NB4 (cell line): ENCODE measurements at regions not wholly inside any gene's neighbourhood (a gene's known extent, or its start where the extent isn't known, plus 50 kb on each side); places are given as distances from the start of the nearest gene placed in this dataset.
"Not testable (repeated sequence)": the region's sequence is repeated elsewhere in the genome, so short reads cannot be mapped to it uniquely, and the experiment has no call there.

Experiments
- DNase-seq: peaks from one replicate; pipeline ENCODE4 v3.0.0; 2010; ENCODE audit warnings: low read depth
- H3K4me3 ChIP-seq: one replicate; pipeline ENCODE4 v1.5.1; 2011; ENCODE audit warnings: mild to moderate bottlenecking, low read depth, low read length, moderate library complexity
- MYC ChIP-seq: IDR thresholded peaks from 2 replicates; pipeline ENCODE4 v1.6.1; 2011; ENCODE audit warnings: low read depth, low read length
- POLR2A ChIP-seq: IDR thresholded peaks from 2 replicates; pipeline ENCODE4 v1.6.1; 2011; ENCODE audit warnings: mild to moderate bottlenecking; ENCODE audit not compliant: insufficient read length; ENCODE audit errors: extremely low read depth
- TF ChIP-seq, protein P1 (sequence below): IDR thresholded peaks from 2 replicates; pipeline ENCODE4 v1.6.1; 2011; ENCODE audit warnings: low read depth, low read length
- TF ChIP-seq, protein P2 (sequence below): IDR thresholded peaks from one replicate; pipeline ENCODE4 v1.5.1; 2012; ENCODE audit warnings: low read depth, low read length

DNA sequence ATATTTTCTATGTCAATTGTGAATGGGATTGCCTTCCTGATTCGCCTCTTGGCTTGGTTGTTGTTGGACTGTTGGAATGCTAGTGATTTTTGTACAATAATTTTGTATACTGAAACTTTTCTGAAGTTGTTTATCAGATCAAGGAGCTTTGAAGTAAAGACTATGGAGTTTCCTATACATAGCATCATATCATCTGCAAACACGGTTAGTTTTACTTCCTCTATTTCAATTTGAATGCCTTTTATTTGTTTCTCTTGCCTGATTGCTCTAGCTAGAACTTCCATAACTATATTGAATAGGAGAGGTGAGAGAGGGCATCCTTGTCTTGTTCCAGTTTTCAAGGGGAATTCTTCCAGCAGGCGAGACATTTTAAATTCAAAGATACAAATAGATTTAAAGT lies 226.5 kb downstream of the FBXO8 start:
- H3K4me3 ChIP-seq, result no peak overlapping the region
- TF ChIP-seq POLR2A, result no peak
- TF ChIP-seq, protein P1, sequence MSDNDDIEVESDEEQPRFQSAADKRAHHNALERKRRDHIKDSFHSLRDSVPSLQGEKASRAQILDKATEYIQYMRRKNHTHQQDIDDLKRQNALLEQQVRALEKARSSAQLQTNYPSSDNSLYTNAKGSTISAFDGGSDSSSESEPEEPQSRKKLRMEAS, result no peak
- TF ChIP-seq, protein P2, sequence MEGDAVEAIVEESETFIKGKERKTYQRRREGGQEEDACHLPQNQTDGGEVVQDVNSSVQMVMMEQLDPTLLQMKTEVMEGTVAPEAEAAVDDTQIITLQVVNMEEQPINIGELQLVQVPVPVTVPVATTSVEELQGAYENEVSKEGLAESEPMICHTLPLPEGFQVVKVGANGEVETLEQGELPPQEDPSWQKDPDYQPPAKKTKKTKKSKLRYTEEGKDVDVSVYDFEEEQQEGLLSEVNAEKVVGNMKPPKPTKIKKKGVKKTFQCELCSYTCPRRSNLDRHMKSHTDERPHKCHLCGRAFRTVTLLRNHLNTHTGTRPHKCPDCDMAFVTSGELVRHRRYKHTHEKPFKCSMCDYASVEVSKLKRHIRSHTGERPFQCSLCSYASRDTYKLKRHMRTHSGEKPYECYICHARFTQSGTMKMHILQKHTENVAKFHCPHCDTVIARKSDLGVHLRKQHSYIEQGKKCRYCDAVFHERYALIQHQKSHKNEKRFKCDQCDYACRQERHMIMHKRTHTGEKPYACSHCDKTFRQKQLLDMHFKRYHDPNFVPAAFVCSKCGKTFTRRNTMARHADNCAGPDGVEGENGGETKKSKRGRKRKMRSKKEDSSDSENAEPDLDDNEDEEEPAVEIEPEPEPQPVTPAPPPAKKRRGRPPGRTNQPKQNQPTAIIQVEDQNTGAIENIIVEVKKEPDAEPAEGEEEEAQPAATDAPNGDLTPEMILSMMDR, result no peak
- TF ChIP-seq MYC, result no peak
- no peak for DNase-seq

DNA sequence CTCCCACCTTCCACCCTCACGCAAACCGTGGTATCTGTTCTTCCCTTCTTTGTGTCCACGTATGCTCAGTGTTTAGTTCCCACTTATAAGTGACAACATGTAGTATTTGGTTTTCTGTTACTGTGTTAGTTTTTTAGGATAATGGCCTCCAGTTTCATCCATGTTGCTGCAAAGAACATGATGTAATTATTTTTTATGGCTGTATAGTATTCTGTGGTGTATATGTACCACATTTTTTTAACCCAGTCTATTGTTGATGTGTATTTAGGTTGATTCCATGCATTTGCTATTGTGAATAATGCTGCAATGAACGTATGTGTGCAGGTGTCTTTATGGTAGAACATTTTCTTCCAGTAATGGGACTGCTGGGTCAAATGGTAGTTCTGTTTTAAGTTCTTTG lies 228.1 kb downstream of the FBXO8 start:
- no peak for DNase-seq
- no peak overlapping the region for H3K4me3 ChIP-seq
- TF ChIP-seq MYC, result no peak
- TF ChIP-seq, protein P2, result no peak

DNA sequence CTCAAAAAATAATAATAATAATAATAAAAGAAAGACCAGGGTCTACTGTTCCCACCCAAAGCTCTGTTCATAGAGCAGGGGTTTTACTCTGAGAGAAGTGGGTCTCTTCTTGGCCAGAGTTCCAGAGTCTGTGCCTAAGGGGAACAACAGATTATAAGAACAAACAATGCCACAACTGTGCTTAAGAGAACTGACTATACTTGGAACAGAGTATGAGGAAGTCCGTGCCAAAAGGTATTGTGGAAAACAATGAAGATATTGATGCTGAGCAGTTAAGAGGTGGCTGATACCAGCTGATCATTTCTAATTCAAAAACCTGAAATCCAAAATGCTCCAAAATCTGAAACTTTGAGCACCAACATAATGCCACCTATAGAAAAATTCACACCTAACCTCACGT lies 229.6 kb downstream of the FBXO8 start:
- no peak overlapping the region for H3K4me3 ChIP-seq
- TF ChIP-seq, protein P2, result no peak
- TF ChIP-seq POLR2A, result no peak
- TF ChIP-seq, protein P1, result no peak
- no peak for TF ChIP-seq MYC
- DNase-seq, result no peak

DNA sequence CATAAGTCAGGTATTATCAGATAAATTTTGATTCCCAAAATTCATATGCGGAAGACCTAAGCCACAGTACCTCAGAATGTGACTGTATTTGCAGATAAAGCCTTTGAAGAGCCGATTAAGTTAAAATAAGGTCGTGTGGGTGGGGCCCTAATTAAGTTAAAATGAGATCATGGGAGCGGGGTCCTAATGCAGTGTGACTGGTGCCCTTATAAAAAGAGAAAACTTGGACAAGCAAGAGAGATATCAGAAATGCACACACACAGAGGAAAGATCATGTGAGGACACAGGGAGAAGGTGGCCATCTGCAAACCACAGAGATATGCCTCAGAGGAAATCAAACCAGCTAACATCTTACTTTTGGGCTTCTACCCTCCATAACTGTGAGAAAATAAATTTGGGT lies 236.1 kb downstream of the FBXO8 start:
- TF ChIP-seq POLR2A, result no peak
- TF ChIP-seq, protein P1, result no peak
- no peak for TF ChIP-seq MYC
- TF ChIP-seq, protein P2, result no peak
- DNase-seq, result no peak
- H3K4me3 ChIP-seq, result no peak overlapping the region

DNA sequence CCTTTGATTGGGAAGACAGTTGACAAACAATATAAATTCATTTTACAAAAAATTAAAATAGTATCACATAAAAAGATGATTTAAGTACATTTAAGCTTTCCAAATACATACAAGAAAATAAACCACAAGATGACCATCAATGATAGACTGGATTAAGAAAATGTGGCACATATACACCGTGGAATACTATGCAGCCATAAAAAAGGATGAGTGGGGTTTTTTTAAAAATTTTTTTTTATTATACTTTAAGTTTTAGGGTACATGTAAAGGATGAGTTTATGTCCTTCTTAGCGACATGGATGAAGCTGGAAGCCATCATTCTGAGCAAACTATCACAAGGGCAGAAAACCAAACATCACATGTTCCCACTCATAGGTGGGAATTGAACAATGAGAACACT lies 237.6 kb downstream of the FBXO8 start:
- not testable (repeated sequence) for DNase-seq

GRCh38 chr4:174045381-174045780 lies 238.1 kb downstream of the FBXO8 start:
- no peak overlapping the region for H3K4me3 ChIP-seq
- DNase-seq, result no peak
- TF ChIP-seq MYC (no peak), POLR2A (no peak)
- TF ChIP-seq, protein P2, result no peak
- TF ChIP-seq, protein P1, result no peak

More for the DNA sequence above, 237.6 kb downstream of the FBXO8 start:
- not testable (repeated sequence) for H3K4me3 ChIP-seq
